ENCODE measurements at regions not wholly inside any gene's neighbourhood (a gene's known extent, or its start where the extent isn't known, plus 50 kb on each side); places are given as distances from the start of the nearest gene placed in this dataset.
"Not testable (repeated sequence)": the region's sequence is repeated elsewhere in the genome, so short reads cannot be mapped to it uniquely, and the experiment has no call there.

DNA sequence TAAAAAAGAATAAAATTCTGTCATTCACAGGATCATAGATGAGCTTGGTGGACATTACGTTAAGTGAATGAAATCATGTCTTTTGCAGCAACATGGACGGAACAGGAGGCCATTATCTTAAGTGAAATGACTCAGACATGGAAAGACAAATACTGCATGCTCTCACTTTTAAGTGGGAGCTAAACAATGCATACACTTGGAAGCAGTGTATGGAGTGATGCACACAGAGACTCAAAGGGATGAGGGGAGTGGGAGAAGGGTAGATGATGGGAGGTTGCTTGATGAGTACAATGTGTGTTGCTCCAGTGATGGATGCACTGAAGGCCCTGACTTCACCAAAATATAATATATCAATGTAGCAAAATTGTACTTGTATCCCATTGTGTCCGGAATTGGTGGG is 293.4 kb downstream of the CD109 start:
- TF ChIP-seq CTCF (IDR thresholded peaks at IDR 0.05; ENCODE audit: borderline replicate concordance, control extremely low read depth, extremely low read depth, insufficient read depth, missing control alignments) = no peak
- in situ Hi-C loops (cut with MboI; ENCODE audit: low sequenced_read_pairs, unreplicated experiment) = no loop called here
- DNase-seq (ENCODE audit: low spot score) = no peak

DNA sequence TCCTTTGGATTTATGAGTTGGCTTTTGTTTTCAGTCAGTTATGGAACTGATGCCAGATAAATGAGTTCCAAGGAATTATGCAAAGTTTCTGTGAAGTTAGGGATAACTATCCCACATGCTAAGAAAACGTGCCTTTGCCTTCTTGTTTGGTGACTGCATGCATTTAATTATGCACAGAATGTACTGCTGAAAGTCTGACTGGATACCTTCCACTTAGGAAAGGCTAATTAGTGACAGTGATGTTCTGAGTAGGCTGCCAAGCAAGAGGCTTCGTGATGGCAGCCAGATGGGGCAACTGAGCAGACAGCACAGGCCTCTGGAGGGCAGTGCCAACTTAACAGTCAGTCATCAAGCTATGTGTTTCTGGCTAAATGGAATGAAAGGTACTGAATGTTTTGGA is 289.9 kb downstream of the CD109 start:
- no peak for DNase-seq (ENCODE audit: low spot score)
- TF ChIP-seq CTCF (IDR thresholded peaks at IDR 0.05; ENCODE audit: borderline replicate concordance, control extremely low read depth, extremely low read depth, insufficient read depth, missing control alignments) = no peak
- in situ Hi-C loops (cut with MboI; ENCODE audit: low sequenced_read_pairs, unreplicated experiment) = no loop called here

GRCh38 chr6:73984571-73985210 is 288.7 kb downstream of the CD109 start:
- no peak for DNase-seq (ENCODE audit: low spot score)
- in situ Hi-C loops (cut with MboI; ENCODE audit: low sequenced_read_pairs, unreplicated experiment) = no loop called here
- no peak for TF ChIP-seq CTCF (IDR thresholded peaks at IDR 0.05; ENCODE audit: borderline replicate concordance, control extremely low read depth, extremely low read depth, insufficient read depth, missing control alignments)

- DNase-seq (ENCODE audit: low spot score) = no peak
- in situ Hi-C loops (cut with MboI; ENCODE audit: low sequenced_read_pairs, unreplicated experiment) = no loop called here
- no peak for TF ChIP-seq CTCF (IDR thresholded peaks at IDR 0.05; ENCODE audit: borderline replicate concordance, control extremely low read depth, extremely low read depth, insufficient read depth, missing control alignments)
These were observed 287.4 kb downstream of the CD109 start for GRCh38 chr6:73983367-73983766.

DNA sequence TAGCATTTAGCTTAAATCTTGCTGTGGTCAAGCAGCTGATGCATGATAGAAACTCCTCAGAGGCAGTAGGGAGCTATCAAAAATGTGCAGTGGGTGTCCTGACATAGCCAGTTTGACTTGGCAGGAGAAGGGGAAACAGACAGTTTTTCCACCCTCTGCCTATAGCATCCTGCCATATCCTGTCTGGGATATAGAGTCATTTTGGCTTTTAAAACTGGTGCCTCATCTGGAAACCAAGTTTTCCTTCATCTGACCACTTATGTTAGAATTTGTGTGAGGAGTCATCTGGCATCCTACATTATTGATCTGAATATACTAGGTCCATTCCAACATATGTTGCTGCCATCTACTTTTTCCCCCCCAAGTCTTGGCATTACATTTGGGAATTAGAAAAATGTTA is 284.1 kb downstream of the CD109 start:
- DNase-seq (ENCODE audit: low spot score) = no peak
- in situ Hi-C loops (cut with MboI; ENCODE audit: low sequenced_read_pairs, unreplicated experiment) = no loop called here
- TF ChIP-seq CTCF (IDR thresholded peaks at IDR 0.05; ENCODE audit: borderline replicate concordance, control extremely low read depth, extremely low read depth, insufficient read depth, missing control alignments) = no peak

GRCh38 chr6:73978330-73978729 is 282.3 kb downstream of the CD109 start:
- no peak for DNase-seq (ENCODE audit: low spot score)
- in situ Hi-C loops (cut with MboI; ENCODE audit: low sequenced_read_pairs, unreplicated experiment) = no loop called here
- TF ChIP-seq CTCF (IDR thresholded peaks at IDR 0.05; ENCODE audit: borderline replicate concordance, control extremely low read depth, extremely low read depth, insufficient read depth, missing control alignments) = no peak

GRCh38 chr6:73972518-73972917 is 276.5 kb downstream of the CD109 start:
- in situ Hi-C loops (cut with MboI; ENCODE audit: low sequenced_read_pairs, unreplicated experiment) = not testable (repeated sequence)

More at GRCh38 chr6:73972518-73972917, 276.5 kb downstream of the CD109 start:
- not testable (repeated sequence) for DNase-seq (ENCODE audit: low spot score)

Data from GM13976 (cell line).